PC-3 (cell line): ENCODE measurements at regions not wholly inside any gene's neighbourhood (a gene's known extent, or its start where the extent isn't known, plus 50 kb on each side); places are given as distances from the start of the nearest gene placed in this dataset.

Source experiments
- ATAC-seq: fragments of 200-7000 bp; cut with Tn5 transposase; 2 replicates; pipeline ENCODE4 v1.9.1; 2020; ENCODE audit warnings: mild to moderate bottlenecking, moderate library complexity
- BruUV-seq: library from RNA; stranded (reverse); fragments of 400-500 nt; replicated peaks from 2 replicates; lab custom pipeline; 2021; lab: Mats Ljungman, UMichigan
- CTCF ChIA-PET: fragments of 300-600 bp; sonication (Branson Sonifier 250); formaldehyde crosslinking; loops from one replicate; lab custom pipeline; 2022; ENCODE audit warnings: antibody characterized with exemption; lab: Charles Lee
- POLR2A ChIA-PET: fragments of 300-600 bp; sonication (Branson Sonifier 250); formaldehyde crosslinking; loops from one replicate; lab custom pipeline; 2022; ENCODE audit warnings: antibody characterized with exemption; ENCODE audit not compliant: unreplicated experiment; lab: Charles Lee
- DNase-seq: peaks from one replicate; pipeline ENCODE4 v3.0.0-alpha.2; 2015
- H2AFZ ChIP-seq: fragments of 300-600 bp; sonication (generic); 2 replicates; pipeline ENCODE4 v1.6.0; 2016; ENCODE audit warnings: antibody characterized with exemption, low read length
- H3F3A ChIP-seq: fragments of 300-600 bp; sonication (generic); one replicate; pipeline ENCODE4 v1.6.0; 2017; ENCODE audit warnings: antibody characterized with exemption, low read length, control low read depth, mild to moderate bottlenecking; ENCODE audit not compliant: unreplicated experiment
- H3K27ac ChIP-seq: fragments of 300-600 bp; sonication (generic); 2 replicates; pipeline ENCODE4 v1.5.1; 2016; ENCODE audit warnings: mild to moderate bottlenecking, low read length
- H3K27me3 ChIP-seq: fragments of 300-600 bp; sonication (generic); 2 replicates; pipeline ENCODE4 v1.6.1; 2016; ENCODE audit warnings: low read length, mixed read lengths
- H3K36me3 ChIP-seq: fragments of 300-600 bp; sonication (generic); 2 replicates; pipeline ENCODE4 v1.6.1; 2016; ENCODE audit warnings: low read depth, mixed run types, low read length, mixed read lengths
- H3K4me1 ChIP-seq: fragments of 300-600 bp; sonication (generic); 2 replicates; pipeline ENCODE4 v1.5.1; 2016; ENCODE audit warnings: low read length; ENCODE audit not compliant: insufficient read depth
- H3K4me2 ChIP-seq: fragments of 300-600 bp; sonication (generic); 2 replicates; pipeline ENCODE4 v1.6.0; 2016; ENCODE audit warnings: low read length
- H3K4me3 ChIP-seq: fragments of 300-600 bp; sonication (generic); 2 replicates; pipeline ENCODE4 v1.5.1; 2016; ENCODE audit warnings: mild to moderate bottlenecking, low read length, mixed read lengths
- H3K79me2 ChIP-seq: fragments of 300-600 bp; sonication (generic); 2 replicates; pipeline ENCODE4 v1.6.1; 2017; ENCODE audit warnings: low read length, mixed read lengths
- H3K9ac ChIP-seq: fragments of 300-600 bp; sonication (generic); 2 replicates; pipeline ENCODE4 v1.6.0; 2016; ENCODE audit warnings: mild to moderate bottlenecking, low read length
- H3K9me2 ChIP-seq: fragments of 300-600 bp; sonication (generic); replicated peaks from 2 replicates; pipeline ENCODE4 v1.6.1; 2016; ENCODE audit warnings: mixed run types, low read length, mixed read lengths
- H3K9me3 ChIP-seq: fragments of 300-600 bp; sonication (generic); 2 replicates; pipeline ENCODE4 v1.6.1; 2016; ENCODE audit warnings: low read length, mixed read lengths
- H4K20me1 ChIP-seq: fragments of 300-600 bp; sonication (generic); 2 replicates; pipeline ENCODE4 v1.6.1; 2016; ENCODE audit warnings: low read length, mixed read lengths
- CTCF ChIP-seq: fragments of 300-600 bp; sonication (generic); conservative IDR thresholded peaks from 2 replicates; pipeline ENCODE4 v1.5.1; 2017; ENCODE audit warnings: antibody characterized with exemption, low read depth, mild to moderate bottlenecking, low read length
- EZH2 ChIP-seq: fragments of 300-600 bp; sonication (generic); IDR thresholded peaks from one replicate; pipeline ENCODE4 v1.6.1; 2017; ENCODE audit warnings: antibody characterized with exemption, mild to moderate bottlenecking, low read length; ENCODE audit not compliant: unreplicated experiment
- EZH2phosphoT487 ChIP-seq: fragments of 300-600 bp; sonication (generic); IDR thresholded peaks from 2 replicates; pipeline ENCODE4 v1.6.1; 2018; ENCODE audit warnings: mild to moderate bottlenecking, antibody characterized with exemption, low read length, borderline replicate concordance
- intact Hi-C: fragments of 100-400 bp; cut with micrococcal nuclease; formaldehyde crosslinking; loops from 2 replicates; pipeline ENCODE4 v1.9.0; 2023

GRCh38 chr7:35983626-35984025 lies 169.4 kb upstream of the EEPD1 start:
- H3K9me2 ChIP-seq, result no peaks in the 10 kb centered on the region
- no peak overlapping the region for H2AFZ ChIP-seq
- no peaks in the 10 kb centered on the region for H3F3A ChIP-seq
- H3K4me3 ChIP-seq, result no peak overlapping the region
- H4K20me1 ChIP-seq, result no peaks in the 10 kb centered on the region
- no peaks in the 10 kb centered on the region for H3K79me2 ChIP-seq
- ChIA-PET POLR2A (no interaction called here), CTCF (no interaction called here)
- ATAC-seq (no peak), DNase-seq (no peak)
- BruUV-seq, result no TSS peak
- H3K27ac ChIP-seq, result no peak overlapping the region
- no peaks in the 10 kb centered on the region for H3K9me3 ChIP-seq
- peaks cover 25% of the 10 kb centered on the region for H3K4me1 ChIP-seq
- H3K36me3 ChIP-seq, result no peaks in the 10 kb centered on the region
- H3K9ac ChIP-seq, result no peak overlapping the region
- TF ChIP-seq CTCF (no peak), EZH2phosphoT487 (no peak), EZH2 (no peak)
- no peak overlapping the region for H3K4me2 ChIP-seq
- no peaks in the 10 kb centered on the region for H3K27me3 ChIP-seq
- intact Hi-C loops, result no loop called here

GRCh38 chr7:35985126-35985754 lies 167.8 kb upstream of the EEPD1 start:
- no peaks in the 10 kb centered on the region for H3F3A ChIP-seq
- H3K9me3 ChIP-seq, result no peaks in the 10 kb centered on the region
- no peaks in the 10 kb centered on the region for H3K27me3 ChIP-seq
- BruUV-seq, result no TSS peak
- no peak overlapping the region for H3K9ac ChIP-seq
- no peak overlapping the region for H3K27ac ChIP-seq
- intact Hi-C loops, result loop anchor here (1.0 kb wide), 4 partner anchors 167 to 334 kb away; no protein-coding TSS in a partner anchor
- 0 out of 2 replicates have a peak overlapping the region, but pooled peaks have one; percentile 51 for H2AFZ ChIP-seq
- TF ChIP-seq CTCF (peak; percentile 91), EZH2 (no peak)
- H3K79me2 ChIP-seq, result no peaks in the 10 kb centered on the region
- no peaks in the 10 kb centered on the region for H4K20me1 ChIP-seq
- H3K4me1 ChIP-seq, result peaks cover 29% of the 10 kb centered on the region
- peak; percentile 96 for ATAC-seq
- no peaks in the 10 kb centered on the region for H3K36me3 ChIP-seq
- peak; percentile 83 for DNase-seq
- no peak overlapping the region for H3K4me3 ChIP-seq
- no peaks in the 10 kb centered on the region for H3K9me2 ChIP-seq
- POLR2A ChIA-PET, result interaction anchor here (0.6 kb wide), 1 partner anchor 21 kb away, joined by 6 read pairs; no protein-coding TSS in a partner anchor
- CTCF ChIA-PET, result interaction anchor here (0.6 to 1.2 kb wide), 7 partner anchors 9 to 336 kb away, joined by 3 to 7 read pairs (median 4); no protein-coding TSS in a partner anchor
- no peak overlapping the region for H3K4me2 ChIP-seq

- intact Hi-C loops, result no loop called here
- DNase-seq, result no peak
- Histone ChIP-seq H3K4me2 (no peak overlapping the region), H3K4me1 (peaks cover 34% of the 10 kb centered on the region), H3K27me3 (no peaks in the 10 kb centered on the region), H3F3A (no peaks in the 10 kb centered on the region), H3K27ac (no peak overlapping the region), H3K9me2 (no peaks in the 10 kb centered on the region), H4K20me1 (no peaks in the 10 kb centered on the region), H2AFZ (no peak overlapping the region), H3K79me2 (no peaks in the 10 kb centered on the region), H3K36me3 (no peaks in the 10 kb centered on the region), H3K9me3 (no peaks in the 10 kb centered on the region), H3K4me3 (no peak overlapping the region), H3K9ac (no peak overlapping the region)
- TF ChIP-seq EZH2 (no peak), EZH2phosphoT487 (no peak), CTCF (no peak)
- no peak for ATAC-seq
- POLR2A ChIA-PET, result no interaction called here
- CTCF ChIA-PET, result no interaction called here
- BruUV-seq, result no TSS peak
These were observed 166.0 kb upstream of the EEPD1 start for GRCh38 chr7:35987016-35987415.
